ENCODE measurements at regions not wholly inside any gene's neighbourhood (a gene's known extent, or its start where the extent isn't known, plus 50 kb on each side); places are given as distances from the start of the nearest gene placed in this dataset.

- TF ChIP-seq RXRA (IDR thresholded peaks at IDR 0.05; ENCODE audit: borderline replicate concordance, low read depth) (no peak), MAX (IDR thresholded peaks at IDR 0.05; ENCODE audit: low read depth) (no peak), RAD21 (IDR thresholded peaks at IDR 0.05; ENCODE audit: low read length) (no peak), FOXJ3 (CRISPR knock-in tag; IDR thresholded peaks at IDR 0.05) (no peak), POLR2AphosphoS5 (IDR thresholded peaks at IDR 0.05; ENCODE audit: low read depth, low read length) (no peak), RCOR1 (IDR thresholded peaks at IDR 0.05; ENCODE audit: low read length) (no peak), MXI1 (IDR thresholded peaks at IDR 0.05; ENCODE audit: low read depth, low read length) (no peak), EZH2phosphoT487 (IDR thresholded peaks at IDR 0.05; ENCODE audit: borderline replicate concordance, low read depth) (no peak), MEF2A (IDR thresholded peaks at IDR 0.05; ENCODE audit: borderline replicate concordance, low read depth) (no peak)
- TF ChIP-seq, protein P1, sequence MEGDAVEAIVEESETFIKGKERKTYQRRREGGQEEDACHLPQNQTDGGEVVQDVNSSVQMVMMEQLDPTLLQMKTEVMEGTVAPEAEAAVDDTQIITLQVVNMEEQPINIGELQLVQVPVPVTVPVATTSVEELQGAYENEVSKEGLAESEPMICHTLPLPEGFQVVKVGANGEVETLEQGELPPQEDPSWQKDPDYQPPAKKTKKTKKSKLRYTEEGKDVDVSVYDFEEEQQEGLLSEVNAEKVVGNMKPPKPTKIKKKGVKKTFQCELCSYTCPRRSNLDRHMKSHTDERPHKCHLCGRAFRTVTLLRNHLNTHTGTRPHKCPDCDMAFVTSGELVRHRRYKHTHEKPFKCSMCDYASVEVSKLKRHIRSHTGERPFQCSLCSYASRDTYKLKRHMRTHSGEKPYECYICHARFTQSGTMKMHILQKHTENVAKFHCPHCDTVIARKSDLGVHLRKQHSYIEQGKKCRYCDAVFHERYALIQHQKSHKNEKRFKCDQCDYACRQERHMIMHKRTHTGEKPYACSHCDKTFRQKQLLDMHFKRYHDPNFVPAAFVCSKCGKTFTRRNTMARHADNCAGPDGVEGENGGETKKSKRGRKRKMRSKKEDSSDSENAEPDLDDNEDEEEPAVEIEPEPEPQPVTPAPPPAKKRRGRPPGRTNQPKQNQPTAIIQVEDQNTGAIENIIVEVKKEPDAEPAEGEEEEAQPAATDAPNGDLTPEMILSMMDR (IDR thresholded peaks at IDR 0.05), result no peak
- TF ChIP-seq, protein P2, sequence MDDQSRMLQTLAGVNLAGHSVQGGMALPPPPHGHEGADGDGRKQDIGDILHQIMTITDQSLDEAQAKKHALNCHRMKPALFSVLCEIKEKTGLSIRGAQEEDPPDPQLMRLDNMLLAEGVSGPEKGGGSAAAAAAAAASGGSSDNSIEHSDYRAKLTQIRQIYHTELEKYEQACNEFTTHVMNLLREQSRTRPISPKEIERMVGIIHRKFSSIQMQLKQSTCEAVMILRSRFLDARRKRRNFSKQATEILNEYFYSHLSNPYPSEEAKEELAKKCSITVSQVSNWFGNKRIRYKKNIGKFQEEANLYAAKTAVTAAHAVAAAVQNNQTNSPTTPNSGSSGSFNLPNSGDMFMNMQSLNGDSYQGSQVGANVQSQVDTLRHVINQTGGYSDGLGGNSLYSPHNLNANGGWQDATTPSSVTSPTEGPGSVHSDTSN (IDR thresholded peaks at IDR 0.05), result no peak
Observed at GRCh38 chr5:127143722-127144121, 70.4 kb upstream of the C5orf63 start.

All from SK-N-SH (cell line).